Stimulated activated CD8-positive, alpha-beta memory T cell treated with anti-CD3 and anti-CD28 coated beads, Interleukin-4, amount 100 ng/mL, for 48 hours (primary cell): ENCODE measurements at regions not wholly inside any gene's neighbourhood (a gene's known extent, or its start where the extent isn't known, plus 50 kb on each side); places are given as distances from the start of the nearest gene placed in this dataset.
"Not testable (repeated sequence)": the region's sequence is repeated elsewhere in the genome, so short reads cannot be mapped to it uniquely, and the experiment has no call there.

Experiments
- DNase-seq: peaks from one replicate; pipeline ENCODE4 v3.0.0-alpha.2; 2020

DNA sequence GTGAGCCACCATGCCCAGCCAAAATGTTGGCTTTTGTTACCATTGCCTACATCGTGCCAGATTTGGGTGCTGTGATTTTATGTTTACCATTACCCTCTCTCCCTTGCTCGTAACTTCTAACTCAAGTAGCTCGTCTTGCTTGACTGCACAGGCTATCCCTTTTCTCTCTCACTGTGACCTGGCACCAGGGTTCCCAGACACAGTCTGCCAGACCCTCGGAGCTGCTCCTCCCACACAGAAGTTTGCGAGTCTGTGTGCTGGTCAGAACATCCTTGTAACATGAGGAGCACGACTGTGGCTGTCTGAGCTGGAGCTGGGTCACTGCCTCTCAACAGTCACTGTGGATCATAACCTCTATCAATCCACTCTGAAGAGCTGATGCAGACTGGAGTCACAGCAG, 152.5 kb upstream of the ACKR3 start:
- DNase-seq, result no peak

GRCh38 chr2:236430584-236430983, 139.0 kb upstream of the ACKR3 start:
- no peak for DNase-seq

DNA sequence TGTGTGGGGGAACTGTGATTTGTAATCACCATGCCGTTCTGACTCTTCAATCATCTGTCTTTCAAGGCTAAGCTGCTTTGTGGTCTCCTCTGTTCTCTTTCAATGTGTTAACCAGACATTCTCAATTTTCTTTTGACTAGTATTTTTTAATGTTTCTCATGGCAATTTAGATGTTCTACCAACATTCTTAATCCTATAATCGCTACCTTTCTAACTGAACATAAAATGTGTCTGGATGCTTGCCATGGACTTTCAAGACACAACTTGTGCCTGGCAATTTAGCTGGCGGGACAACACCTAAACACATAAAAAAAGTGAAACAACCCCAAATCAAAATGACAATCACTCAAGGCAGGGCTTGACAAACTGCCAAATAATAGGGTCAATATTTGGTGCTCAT, 135.0 kb upstream of the ACKR3 start:
- DNase-seq, result no peak

GRCh38 chr2:236440110-236440881, 129.3 kb upstream of the ACKR3 start:
- no peak for DNase-seq

DNA sequence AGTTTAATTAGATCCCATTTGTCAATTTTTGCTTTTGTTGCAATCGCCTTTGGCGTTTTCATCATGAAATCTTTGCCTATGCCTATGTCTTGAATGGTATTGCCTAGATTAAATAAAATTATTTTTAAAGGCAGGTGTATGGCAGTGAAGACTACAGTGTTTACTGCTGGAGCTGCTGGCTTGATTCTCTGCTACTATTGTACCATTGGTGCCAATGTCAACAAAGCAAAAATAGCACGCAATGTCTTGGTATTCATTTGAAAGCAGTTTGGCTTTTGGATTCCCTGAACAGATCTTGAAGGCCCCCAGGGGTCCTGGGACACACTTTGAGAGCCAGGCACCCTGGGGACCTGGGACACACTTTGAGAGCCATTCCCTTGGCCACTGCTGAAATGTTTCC, 125.4 kb upstream of the ACKR3 start:
- no peak for DNase-seq

GRCh38 chr2:236445678-236446077, 123.9 kb upstream of the ACKR3 start:
- DNase-seq, result no peak

DNA sequence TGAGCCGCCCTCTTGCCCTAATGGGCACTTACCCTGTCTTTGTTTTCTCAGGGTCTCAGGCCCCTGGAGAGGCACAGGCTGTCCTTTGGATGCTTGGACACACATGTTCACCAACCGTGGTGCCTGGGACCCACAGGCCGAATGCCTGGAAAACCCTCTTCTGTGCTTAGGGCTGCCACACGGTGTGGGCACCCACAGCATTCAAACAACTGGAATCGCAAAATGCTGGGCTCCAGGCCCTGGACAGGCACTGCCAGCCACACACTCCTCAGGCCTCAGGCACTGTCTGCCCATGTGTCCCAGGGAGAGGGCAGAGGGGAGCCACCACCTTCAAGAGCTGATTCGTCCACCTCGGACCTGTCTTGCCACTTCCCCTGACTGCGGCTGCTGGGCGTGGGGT, 123.1 kb upstream of the ACKR3 start:
- DNase-seq, result no peak

DNA sequence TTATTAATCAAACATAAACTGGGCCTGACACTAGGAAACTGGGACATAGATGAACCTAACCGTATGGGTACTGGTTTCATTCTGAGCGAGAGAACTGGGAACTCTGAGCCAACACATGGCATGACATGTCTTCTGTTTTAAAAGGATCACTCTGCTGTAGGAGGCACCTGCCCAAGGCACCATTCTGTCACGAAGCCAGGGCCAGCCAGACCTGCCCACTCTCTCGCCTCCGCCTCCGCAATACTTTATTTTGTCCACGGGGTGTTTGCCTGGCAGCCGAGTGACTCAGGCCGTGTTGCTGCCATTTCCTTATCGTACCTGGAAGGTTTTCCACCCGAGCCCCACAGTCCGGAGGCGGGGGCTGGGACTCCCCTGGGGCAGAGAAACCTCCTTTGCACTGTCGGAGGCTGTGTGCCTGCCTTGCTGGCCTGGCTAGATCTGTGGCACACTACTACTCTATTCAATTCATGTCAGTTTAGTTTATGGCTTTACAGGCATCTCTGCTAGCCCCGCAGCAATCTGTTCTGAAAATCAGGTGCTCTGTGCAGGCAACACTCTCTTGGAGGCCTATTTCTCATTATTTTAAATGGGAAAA, 120.4 kb upstream of the ACKR3 start:
- no peak for DNase-seq

- DNase-seq, result no peak
Measured at GRCh38 chr2:236452238-236452637, 117.4 kb upstream of the ACKR3 start.

- DNase-seq, result no peak
Measured at GRCh38 chr2:236454076-236454475, 115.5 kb upstream of the ACKR3 start.

DNA sequence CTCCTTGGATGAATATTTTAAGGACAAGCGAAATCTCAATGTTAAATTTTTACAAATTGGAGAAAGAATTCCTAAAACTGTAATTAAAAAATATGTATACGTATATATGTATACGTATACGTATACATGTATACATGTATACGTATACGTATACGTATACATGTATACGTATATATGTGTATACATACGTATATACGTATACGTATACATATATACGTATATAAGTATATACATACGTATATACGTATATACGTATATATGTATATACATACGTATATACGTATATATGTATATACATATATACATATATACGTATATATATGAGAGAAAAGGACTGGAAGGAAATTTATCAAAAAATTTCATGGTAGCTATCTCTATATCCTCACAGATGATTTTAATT, 110.2 kb upstream of the ACKR3 start:
- DNase-seq, result no peak

DNA sequence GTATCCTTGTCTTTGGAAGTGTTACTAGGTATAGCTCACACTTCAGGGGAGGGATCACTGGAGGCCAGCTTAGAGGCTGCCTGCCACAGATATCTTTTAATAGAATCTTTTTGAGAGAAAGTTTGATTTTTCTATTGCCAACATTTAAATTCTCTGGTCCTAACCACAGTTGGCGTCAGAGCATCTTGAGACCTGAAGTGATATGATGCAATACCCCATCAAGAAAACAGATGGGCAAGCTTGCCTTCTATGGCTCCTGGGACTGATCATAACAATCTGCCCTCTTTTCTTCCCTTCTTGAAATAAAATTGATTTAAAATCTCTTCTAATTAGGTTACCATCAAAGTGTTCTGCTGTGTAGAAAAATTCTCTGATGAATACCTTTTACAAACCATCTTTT, 105.5 kb upstream of the ACKR3 start:
- no peak for DNase-seq

DNA sequence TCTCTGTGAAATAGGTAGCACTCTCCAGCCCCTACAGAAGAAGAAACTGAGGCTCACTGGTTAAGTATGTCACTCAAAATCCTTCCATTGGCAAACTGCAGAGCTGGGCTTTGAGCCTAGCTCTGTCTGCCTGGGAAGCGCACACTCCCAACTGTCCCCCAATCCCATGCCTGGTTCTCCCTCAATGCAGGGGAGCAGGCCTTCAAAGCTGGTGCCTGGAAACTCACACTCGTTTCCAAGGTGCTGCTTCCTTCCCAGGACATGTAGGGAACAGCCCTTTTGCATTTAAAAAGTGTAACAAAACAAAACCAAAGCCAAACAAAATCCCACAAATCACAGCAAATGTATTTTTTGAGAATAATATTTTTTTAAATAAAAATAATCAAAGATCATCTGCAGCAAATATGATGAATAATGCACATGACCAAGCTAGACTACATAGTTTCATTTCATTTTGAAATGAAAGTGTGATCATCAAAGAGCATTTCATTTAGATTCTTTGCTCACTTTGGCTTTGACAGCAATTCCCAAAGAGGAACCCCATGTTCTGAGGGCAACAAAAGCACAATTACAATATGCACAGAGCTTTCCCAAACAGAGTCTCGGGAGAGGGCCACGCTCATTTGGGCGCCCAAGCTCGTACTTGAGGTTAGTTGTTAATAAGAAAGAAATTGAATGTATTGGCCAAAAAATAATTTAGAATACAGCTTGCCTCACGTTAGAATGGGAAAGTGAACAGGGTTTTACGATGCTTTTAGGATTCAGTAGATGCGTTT, 96.7 kb upstream of the ACKR3 start:
- DNase-seq, result no peak

- DNase-seq, result no peak
Measured at GRCh38 chr2:236473691-236474090, 95.9 kb upstream of the ACKR3 start.

- no peak for DNase-seq
Measured at GRCh38 chr2:236479814-236480213, 89.8 kb upstream of the ACKR3 start.

DNA sequence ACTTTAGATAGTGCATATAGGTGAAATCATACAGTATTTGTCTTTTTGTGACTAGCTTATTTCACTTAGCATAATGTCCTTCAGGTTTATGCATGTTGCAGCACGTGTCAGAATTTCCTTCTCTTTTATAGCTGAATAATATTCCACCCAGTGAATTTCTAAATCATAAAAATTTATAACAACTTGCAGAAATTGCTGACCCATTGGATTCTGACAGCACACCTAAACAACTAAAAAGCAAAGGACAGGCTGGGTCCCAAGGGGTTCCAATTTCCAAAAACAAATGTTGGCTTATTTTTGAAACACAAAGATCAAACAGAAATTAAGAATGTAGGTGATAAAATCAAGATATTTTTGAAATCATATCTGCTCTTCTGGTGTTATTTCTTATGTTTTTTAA, 86.5 kb upstream of the ACKR3 start:
- DNase-seq, result no peak

DNA sequence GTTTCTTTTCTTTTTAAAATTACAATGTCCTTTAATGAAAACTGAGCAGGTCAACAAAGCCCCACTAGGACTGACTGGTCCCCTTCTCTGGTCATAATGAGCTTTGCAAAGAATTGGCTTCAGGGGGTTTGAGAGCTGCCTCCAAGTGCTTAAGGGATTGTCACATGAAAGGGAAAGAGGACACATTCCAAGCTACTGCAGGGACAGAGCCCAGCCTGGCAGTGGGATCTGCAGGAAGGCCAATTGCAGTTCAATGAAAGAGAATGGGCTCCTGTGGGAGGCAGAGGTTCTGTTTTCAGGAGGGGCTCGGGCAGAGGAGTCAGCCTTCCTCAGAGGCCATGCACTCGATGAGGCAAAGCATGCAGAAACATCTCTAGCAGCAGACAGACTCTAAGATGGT, 84.1 kb upstream of the ACKR3 start:
- no peak for DNase-seq

GRCh38 chr2:236489083-236489482, 80.5 kb upstream of the ACKR3 start:
- DNase-seq, result not testable (repeated sequence)

DNA sequence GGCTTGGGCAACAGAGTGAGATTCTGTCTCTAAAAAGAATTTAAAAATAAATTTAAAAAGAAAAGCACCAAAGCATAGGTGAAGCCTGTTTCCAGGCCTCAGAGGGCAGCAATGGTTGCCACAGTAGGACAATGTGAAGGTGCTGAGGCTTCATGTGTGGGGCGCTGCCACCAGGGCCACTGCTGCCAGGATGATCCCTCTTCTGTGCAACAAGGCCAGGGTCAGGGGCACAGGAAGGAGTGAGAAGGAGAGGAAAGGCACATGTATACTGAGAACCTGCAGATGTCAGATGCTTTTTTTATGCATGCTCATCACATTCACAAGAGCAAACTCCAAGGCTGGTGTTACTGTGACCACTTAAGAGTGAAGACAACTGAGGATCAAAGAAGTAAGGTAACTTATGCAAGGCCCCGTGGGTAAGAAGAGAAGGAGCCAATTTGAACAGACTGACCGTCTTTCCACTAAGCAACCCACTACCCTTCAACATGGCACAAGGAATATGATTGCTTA, 79.7 kb upstream of the ACKR3 start:
- no peak for DNase-seq

GRCh38 chr2:236496340-236496739, 73.3 kb upstream of the ACKR3 start:
- no peak for DNase-seq

DNA sequence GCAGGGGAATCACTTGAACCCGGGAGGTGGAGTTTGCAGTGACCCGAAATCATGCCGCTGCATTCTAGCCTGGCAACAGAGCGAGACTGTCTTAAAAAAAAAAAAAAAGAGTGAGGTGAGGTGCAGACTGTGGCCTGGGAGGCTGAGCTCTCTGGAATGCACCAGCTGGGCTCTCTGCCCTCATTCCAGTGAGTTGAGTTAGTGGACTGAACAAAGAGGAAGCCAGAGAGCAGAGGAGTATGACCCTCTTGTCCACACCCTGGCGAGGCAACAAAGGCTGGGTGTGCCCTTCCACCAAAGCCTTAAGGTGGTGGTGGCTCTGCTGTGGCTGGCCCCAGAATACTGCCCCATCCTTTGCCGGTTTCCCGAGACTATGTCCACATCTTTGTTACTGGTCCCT, 71.3 kb upstream of the ACKR3 start:
- no peak for DNase-seq

- DNase-seq, result no peak
Measured at GRCh38 chr2:236499691-236500578, 69.7 kb upstream of the ACKR3 start.

- DNase-seq, result no peak
Measured at GRCh38 chr2:236501026-236501425, 68.6 kb upstream of the ACKR3 start.
